Upper lobe of left lung (tissue), 4 donors: ENCODE measurements at regions not wholly inside any gene's neighbourhood (a gene's known extent, or its start where the extent isn't known, plus 50 kb on each side); places are given as distances from the start of the nearest gene placed in this dataset.

Experiments used
- CTCF ChIP-seq, 6 experiments: fragments of 450-650 bp in 4 of 6; fragments of 200-600 bp in 2 of 6; sonication (generic) in 2 of 6; IDR thresholded peaks; one replicate each; pipeline ENCODE4 v1.5.1; 2016 to 2019; ENCODE audit warnings: antibody characterized with exemption in 6 of 6
- EP300 ChIP-seq, 4 donors: sonication (generic); formaldehyde crosslinking; IDR thresholded peaks; one replicate each; pipeline ENCODE4 v1.5.1; 2017; ENCODE audit warnings: antibody characterized with exemption in 4 of 4, control low read depth in 2 of 4
- POLR2A ChIP-seq, 4 donors: fragments of 450-650 bp; IDR thresholded peaks; one replicate each; pipeline ENCODE4 v1.5.1; 2016 to 2017; ENCODE audit warnings: antibody characterized with exemption in 4 of 4, mild to moderate bottlenecking in 2 of 4

- TF ChIP-seq CTCF (IDR thresholded peaks at IDR 0.05) (peak in 5 of 6 experiments; percentile 26 to 50 (median 42)), EP300 (IDR thresholded peaks at IDR 0.05) (no peak), POLR2A (IDR thresholded peaks at IDR 0.05) (no peak)
Observed at GRCh38 chr22:22745225-22746060, 101.0 kb downstream of the GGTLC2 start.
